RCC 7860 (cell line): ENCODE measurements at regions not wholly inside any gene's neighbourhood (a gene's known extent, or its start where the extent isn't known, plus 50 kb on each side); places are given as distances from the start of the nearest gene placed in this dataset.

Source experiments
- DNase-seq: peaks from one replicate; pipeline ENCODE4 v3.0.0-alpha.2; 2015; ENCODE audit warnings: low spot score
- FAIRE-seq: peaks from 2 replicates; lab custom pipeline; 2012; peaks lifted over from hg19 to GRCh38; lab: Jason Lieb, UNC

- DNase-seq = no peak
- no peak for FAIRE-seq
These were observed 133.8 kb upstream of the AGR3 start for GRCh38 chr7:17015598-17016031.

GRCh38 chr7:17016402-17017010 is 134.7 kb upstream of the AGR3 start:
- no peak for FAIRE-seq
- DNase-seq = no peak

- no peak for DNase-seq
- FAIRE-seq = no peak
These were observed 137.3 kb upstream of the AGR3 start for GRCh38 chr7:17019106-17019505.

- DNase-seq (no peak), FAIRE-seq (no peak)
These were observed 138.5 kb upstream of the AGR3 start for GRCh38 chr7:17020250-17020649.

- no peak for DNase-seq
- no peak for FAIRE-seq
These were observed 139.4 kb upstream of the AGR3 start for GRCh38 chr7:17021205-17021604.

GRCh38 chr7:17022920-17023319 is 141.1 kb upstream of the AGR3 start:
- FAIRE-seq (no peak), DNase-seq (no peak)

GRCh38 chr7:17026269-17026668 is 144.5 kb upstream of the AGR3 start:
- no peak for FAIRE-seq
- no peak for DNase-seq

- DNase-seq = no peak
- FAIRE-seq = no peak
These were observed 145.5 kb upstream of the AGR3 start for GRCh38 chr7:17027143-17027788.

- FAIRE-seq (no peak), DNase-seq (no peak)
These were observed 146.0 kb upstream of the AGR3 start for GRCh38 chr7:17027789-17028152.

GRCh38 chr7:17029150-17029549 is 147.4 kb upstream of the AGR3 start:
- FAIRE-seq (no peak), DNase-seq (no peak)

GRCh38 chr7:17030559-17030958 is 148.8 kb upstream of the AGR3 start:
- FAIRE-seq (no peak), DNase-seq (no peak)

GRCh38 chr7:17031906-17032551 is 150.2 kb upstream of the AGR3 start:
- FAIRE-seq = no peak

GRCh38 chr7:17033245-17033644 is 151.5 kb upstream of the AGR3 start:
- DNase-seq (no peak), FAIRE-seq (no peak)

More at GRCh38 chr7:17031906-17032551, 150.2 kb upstream of the AGR3 start:
- DNase-seq = no peak

- FAIRE-seq (no peak), DNase-seq (no peak)
These were observed 154.8 kb upstream of the AGR3 start for GRCh38 chr7:17036584-17036983.

- FAIRE-seq = no peak
- no peak for DNase-seq
These were observed 155.6 kb upstream of the AGR3 start for GRCh38 chr7:17037356-17037755.

- DNase-seq (no peak), FAIRE-seq (no peak)
These were observed 156.5 kb upstream of the AGR3 start for GRCh38 chr7:17038160-17038782.

GRCh38 chr7:17038783-17039170 is 157.0 kb upstream of the AGR3 start:
- DNase-seq = no peak
- no peak for FAIRE-seq

GRCh38 chr7:17039372-17039771 is 157.6 kb upstream of the AGR3 start:
- no peak for DNase-seq
- no peak for FAIRE-seq

GRCh38 chr7:17040716-17041115 is 158.9 kb upstream of the AGR3 start:
- DNase-seq = no peak
- FAIRE-seq = no peak

- DNase-seq (no peak), FAIRE-seq (no peak)
These were observed 159.5 kb upstream of the AGR3 start for GRCh38 chr7:17041324-17041723.

GRCh38 chr7:17042211-17042610 is 160.4 kb upstream of the AGR3 start:
- FAIRE-seq (no peak), DNase-seq (no peak)
